ENCODE measurements at regions not wholly inside any gene's neighbourhood (a gene's known extent, or its start where the extent isn't known, plus 50 kb on each side); places are given as distances from the start of the nearest gene placed in this dataset.
A peak's percentile ranks its signal among the peaks of the same experiment; 100 is the strongest.

DNA sequence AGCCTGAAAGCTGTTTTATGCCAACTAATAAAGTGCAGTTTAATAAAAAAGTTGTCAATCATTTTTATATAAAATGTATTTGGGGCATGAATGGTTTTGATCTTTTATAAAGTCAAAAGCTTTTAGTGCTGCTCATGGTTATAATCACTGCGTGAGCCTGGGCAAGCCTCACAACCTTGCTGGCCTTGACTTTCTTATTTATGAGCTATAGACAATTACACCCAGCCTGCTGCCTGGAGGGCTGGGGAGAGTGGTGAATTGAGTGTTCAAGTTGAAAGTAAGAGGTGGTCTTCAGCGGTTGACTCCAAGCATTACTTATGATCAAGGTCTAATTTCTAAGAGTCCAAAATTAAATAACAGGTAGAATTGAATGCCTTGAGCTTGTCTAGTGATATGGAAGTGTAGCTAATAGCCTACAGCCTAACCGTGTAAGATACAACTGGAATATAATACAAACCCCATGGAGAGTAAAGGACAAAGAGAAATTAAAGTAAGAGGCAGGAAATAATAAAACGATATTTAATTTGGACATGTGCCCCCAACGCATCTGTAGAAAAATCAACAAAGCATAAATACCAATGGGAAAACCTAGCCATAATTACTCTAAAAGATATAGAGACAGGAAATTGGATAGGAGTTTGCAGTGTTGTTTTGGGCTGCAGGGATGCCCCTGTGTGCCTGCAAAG is 106.0 kb upstream of the CYP1B1 start:
- H3K27me3 Mint-ChIP-seq (ENCODE audit: low read depth), result no peaks in the 10 kb centered on the region
- peaks cover 5% of the 10 kb centered on the region for H3K9me3 Mint-ChIP-seq (ENCODE audit: low read depth)
- peaks cover 64% of the 10 kb centered on the region for H3K4me1 Mint-ChIP-seq (ENCODE audit: low read depth)
- no peak for DNase-seq (ENCODE audit: low spot score)
- H3K27ac Mint-ChIP-seq (ENCODE audit: unreplicated experiment), result no peak overlapping the region
- TF ChIP-seq, protein P1, sequence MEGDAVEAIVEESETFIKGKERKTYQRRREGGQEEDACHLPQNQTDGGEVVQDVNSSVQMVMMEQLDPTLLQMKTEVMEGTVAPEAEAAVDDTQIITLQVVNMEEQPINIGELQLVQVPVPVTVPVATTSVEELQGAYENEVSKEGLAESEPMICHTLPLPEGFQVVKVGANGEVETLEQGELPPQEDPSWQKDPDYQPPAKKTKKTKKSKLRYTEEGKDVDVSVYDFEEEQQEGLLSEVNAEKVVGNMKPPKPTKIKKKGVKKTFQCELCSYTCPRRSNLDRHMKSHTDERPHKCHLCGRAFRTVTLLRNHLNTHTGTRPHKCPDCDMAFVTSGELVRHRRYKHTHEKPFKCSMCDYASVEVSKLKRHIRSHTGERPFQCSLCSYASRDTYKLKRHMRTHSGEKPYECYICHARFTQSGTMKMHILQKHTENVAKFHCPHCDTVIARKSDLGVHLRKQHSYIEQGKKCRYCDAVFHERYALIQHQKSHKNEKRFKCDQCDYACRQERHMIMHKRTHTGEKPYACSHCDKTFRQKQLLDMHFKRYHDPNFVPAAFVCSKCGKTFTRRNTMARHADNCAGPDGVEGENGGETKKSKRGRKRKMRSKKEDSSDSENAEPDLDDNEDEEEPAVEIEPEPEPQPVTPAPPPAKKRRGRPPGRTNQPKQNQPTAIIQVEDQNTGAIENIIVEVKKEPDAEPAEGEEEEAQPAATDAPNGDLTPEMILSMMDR (IDR thresholded peaks at IDR 0.05), result no peak
- H3K36me3 Mint-ChIP-seq (ENCODE audit: low read depth), result no peaks in the 10 kb centered on the region
- H3K4me3 Mint-ChIP-seq (ENCODE audit: unreplicated experiment), result no peak overlapping the region

DNA sequence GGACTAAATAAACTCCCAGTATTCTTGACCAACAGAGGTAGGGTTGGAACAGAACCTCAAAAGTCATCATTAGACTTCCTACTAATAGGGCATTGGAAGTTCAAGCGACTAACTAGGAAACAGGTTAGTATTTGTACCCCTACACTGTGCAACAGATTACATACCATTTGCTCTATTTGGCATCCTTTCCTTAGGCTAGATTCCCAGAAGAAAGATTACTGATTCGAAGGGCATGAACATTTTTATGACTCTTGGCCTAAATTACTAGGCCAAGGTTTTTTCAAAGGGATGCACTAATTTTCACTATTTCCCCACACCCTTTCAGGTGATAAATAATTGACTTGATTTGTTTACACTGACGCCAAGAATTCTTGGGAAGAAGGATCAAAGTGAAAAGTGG is 104.8 kb upstream of the CYP1B1 start:
- H3K36me3 Mint-ChIP-seq (ENCODE audit: low read depth), result no peaks in the 10 kb centered on the region
- no peaks in the 10 kb centered on the region for H3K27me3 Mint-ChIP-seq (ENCODE audit: low read depth)
- no peak for DNase-seq (ENCODE audit: low spot score)
- H3K27ac Mint-ChIP-seq (ENCODE audit: unreplicated experiment), result no peak overlapping the region
- peaks cover 5% of the 10 kb centered on the region for H3K9me3 Mint-ChIP-seq (ENCODE audit: low read depth)
- TF ChIP-seq, protein P1 (IDR thresholded peaks at IDR 0.05), result no peak
- no peak overlapping the region for H3K4me3 Mint-ChIP-seq (ENCODE audit: unreplicated experiment)
- peaks cover 63% of the 10 kb centered on the region for H3K4me1 Mint-ChIP-seq (ENCODE audit: low read depth)

DNA sequence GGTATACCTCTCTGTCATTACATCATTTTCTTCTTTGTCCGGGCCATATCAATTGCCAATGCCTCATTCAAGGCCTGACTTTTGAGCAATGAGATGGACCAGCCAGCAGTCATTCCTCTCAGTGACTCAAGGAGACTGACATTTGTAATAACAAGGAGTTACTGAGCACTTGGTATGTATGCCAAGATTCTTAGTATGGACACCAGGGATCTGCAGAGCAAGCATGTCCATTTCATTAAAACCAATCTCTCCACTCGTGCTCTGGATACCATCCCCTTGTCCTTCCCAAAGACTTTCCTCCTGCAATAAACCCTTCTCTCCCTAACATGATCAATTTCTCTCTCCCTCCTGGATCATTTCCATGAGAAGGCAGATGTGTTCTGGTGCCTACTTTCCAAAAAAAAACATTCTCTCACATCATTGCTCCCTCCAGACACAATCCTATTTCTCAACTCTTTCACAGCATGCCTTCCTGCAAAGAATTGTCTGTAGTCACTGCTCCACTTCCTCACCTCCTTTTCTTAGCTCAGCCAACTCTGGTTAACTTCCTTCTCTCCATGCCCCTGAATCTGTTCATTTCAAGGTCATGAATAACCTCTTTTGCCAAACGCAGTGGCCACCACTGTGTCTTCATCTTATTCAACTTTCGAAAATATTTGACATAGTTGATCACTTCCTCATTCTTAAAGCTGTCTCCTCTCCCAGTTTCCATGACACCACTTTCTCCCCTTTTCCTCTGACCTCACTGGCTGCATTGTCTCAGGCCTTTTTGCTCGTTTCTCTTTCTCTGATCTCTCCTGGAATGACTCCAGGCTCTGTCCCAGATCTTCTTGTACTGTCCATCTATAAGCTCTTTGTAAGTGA is 102.8 kb upstream of the CYP1B1 start:
- H3K27ac Mint-ChIP-seq (ENCODE audit: unreplicated experiment), result peak overlapping the region; percentile 91
- TF ChIP-seq, protein P1 (IDR thresholded peaks at IDR 0.05), result no peak
- H3K4me3 Mint-ChIP-seq (ENCODE audit: unreplicated experiment), result peak overlapping the region; percentile 0
- no peaks in the 10 kb centered on the region for H3K27me3 Mint-ChIP-seq (ENCODE audit: low read depth)
- no peaks in the 10 kb centered on the region for H3K36me3 Mint-ChIP-seq (ENCODE audit: low read depth)
- peaks cover 54% of the 10 kb centered on the region for H3K4me1 Mint-ChIP-seq (ENCODE audit: low read depth)
- no peak for DNase-seq (ENCODE audit: low spot score)
- peaks cover 5% of the 10 kb centered on the region for H3K9me3 Mint-ChIP-seq (ENCODE audit: low read depth)

DNA sequence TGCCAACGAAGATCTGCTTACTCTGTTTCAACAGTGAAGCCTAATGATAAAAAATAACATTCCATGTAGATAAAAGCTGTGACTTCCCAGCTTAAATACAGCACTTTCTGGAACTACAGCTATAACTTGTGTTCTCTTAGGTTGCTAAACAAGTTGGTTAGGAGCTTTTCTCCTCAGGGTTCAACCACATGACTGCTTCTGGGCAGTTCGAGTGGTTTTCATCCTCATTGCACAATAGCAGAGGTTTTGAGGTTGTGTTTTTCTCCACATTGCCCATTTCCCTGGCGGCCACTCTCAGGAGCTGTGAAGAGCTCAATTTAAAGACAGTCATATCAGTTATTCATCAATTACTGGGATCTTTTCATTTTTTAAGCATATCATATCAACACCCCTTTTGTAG is 102.2 kb upstream of the CYP1B1 start:
- Mint-ChIP-seq H3K27ac (ENCODE audit: unreplicated experiment) (peak overlapping the region; percentile 91), H3K27me3 (ENCODE audit: low read depth) (no peaks in the 10 kb centered on the region), H3K4me3 (ENCODE audit: unreplicated experiment) (no peak overlapping the region), H3K36me3 (ENCODE audit: low read depth) (no peaks in the 10 kb centered on the region), H3K9me3 (ENCODE audit: low read depth) (peaks cover 5% of the 10 kb centered on the region), H3K4me1 (ENCODE audit: low read depth) (peaks cover 54% of the 10 kb centered on the region)
- TF ChIP-seq, protein P1 (IDR thresholded peaks at IDR 0.05), result no peak
- no peak for DNase-seq (ENCODE audit: low spot score)

DNA sequence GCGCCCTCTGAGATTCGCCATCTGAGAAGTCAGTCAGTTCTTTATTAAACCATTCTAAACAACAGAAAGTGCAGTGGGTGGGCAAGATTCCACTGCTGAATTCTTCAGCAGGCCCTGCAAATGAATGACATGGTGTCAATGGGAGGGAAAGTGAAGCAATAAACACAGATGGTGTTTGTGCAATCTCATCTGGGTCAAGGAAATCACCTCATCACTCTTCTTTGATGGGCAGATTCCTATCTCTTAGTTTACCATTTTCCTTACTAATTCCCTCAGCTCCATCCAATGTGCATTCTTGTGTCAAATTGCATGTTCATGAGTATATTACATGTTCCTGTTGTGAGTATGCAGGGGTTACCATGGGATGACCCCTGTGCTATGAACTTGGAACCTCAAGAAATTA is 100.7 kb upstream of the CYP1B1 start:
- H3K4me1 Mint-ChIP-seq (ENCODE audit: low read depth), result peaks cover 45% of the 10 kb centered on the region

More for the DNA sequence above, 100.7 kb upstream of the CYP1B1 start:
- Mint-ChIP-seq H3K36me3 (ENCODE audit: low read depth) (no peaks in the 10 kb centered on the region), H3K9me3 (ENCODE audit: low read depth) (peaks cover 5% of the 10 kb centered on the region), H3K4me3 (ENCODE audit: unreplicated experiment) (no peak overlapping the region), H3K27me3 (ENCODE audit: low read depth) (no peaks in the 10 kb centered on the region), H3K27ac (ENCODE audit: unreplicated experiment) (no peak overlapping the region)
- no peak for DNase-seq (ENCODE audit: low spot score)
- TF ChIP-seq, protein P1 (IDR thresholded peaks at IDR 0.05), result no peak
